ENCODE measurements at regions not wholly inside any gene's neighbourhood (a gene's known extent, or its start where the extent isn't known, plus 50 kb on each side); places are given as distances from the start of the nearest gene placed in this dataset.

DNA sequence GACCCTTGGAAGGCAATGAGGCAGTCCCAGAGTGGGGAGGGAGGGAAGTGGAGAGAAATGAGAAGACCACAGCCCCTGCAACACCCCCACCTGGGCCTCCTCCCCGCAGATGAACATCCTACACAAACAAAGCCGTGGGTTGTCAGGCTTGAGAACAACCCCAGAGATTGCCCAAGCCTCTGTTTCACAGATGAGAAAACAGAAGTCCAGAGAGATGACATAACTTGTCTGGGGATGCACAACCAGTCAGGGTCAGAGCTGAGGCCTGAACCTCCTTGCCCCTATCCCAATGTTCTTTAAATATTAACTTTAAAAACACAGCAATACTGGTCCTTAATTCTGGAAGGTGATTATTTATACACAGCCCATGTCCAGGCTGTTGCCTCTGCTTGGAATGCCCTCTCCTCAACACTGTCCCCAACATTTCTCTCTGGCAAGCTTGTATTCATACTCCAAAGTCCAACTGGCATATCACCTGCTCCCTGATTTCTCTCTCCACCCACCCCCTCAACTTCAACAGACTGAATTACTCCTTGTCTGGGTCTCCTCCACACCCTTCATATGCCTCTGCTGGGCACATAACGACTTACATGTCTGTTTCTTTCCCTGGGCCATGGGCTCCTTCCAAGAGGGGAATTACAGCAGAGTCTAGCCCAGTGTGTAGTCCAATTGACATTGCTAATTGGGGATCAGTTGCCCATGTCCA lies 135.5 kb upstream of the LRFN2 start:
- Histone ChIP-seq H3K4me3 (ENCODE audit: low read length in 2 of 2) (no peak overlapping the region), H3K9me3 (ENCODE audit: control insufficient read depth in 2 of 2, low read length in 2 of 2) (peaks cover 0 to under 1% of the 10 kb centered on the region in 2 donors), H3K9ac (ENCODE audit: low read length in 2 of 2) (no peak overlapping the region), H3K4me1 (ENCODE audit: control insufficient read depth, insufficient read depth, low read length) (peaks cover 14% of the 10 kb centered on the region), H3K27ac (ENCODE audit: low read length) (no peak overlapping the region), H3K27me3 (ENCODE audit: control insufficient read depth in 1 of 2, insufficient read depth in 2 of 2, low read length in 2 of 2) (no peaks in the 10 kb centered on the region), H3K36me3 (ENCODE audit: control insufficient read depth in 2 of 2, insufficient read depth in 2 of 2, low read length in 2 of 2) (no peaks in the 10 kb centered on the region)

DNA sequence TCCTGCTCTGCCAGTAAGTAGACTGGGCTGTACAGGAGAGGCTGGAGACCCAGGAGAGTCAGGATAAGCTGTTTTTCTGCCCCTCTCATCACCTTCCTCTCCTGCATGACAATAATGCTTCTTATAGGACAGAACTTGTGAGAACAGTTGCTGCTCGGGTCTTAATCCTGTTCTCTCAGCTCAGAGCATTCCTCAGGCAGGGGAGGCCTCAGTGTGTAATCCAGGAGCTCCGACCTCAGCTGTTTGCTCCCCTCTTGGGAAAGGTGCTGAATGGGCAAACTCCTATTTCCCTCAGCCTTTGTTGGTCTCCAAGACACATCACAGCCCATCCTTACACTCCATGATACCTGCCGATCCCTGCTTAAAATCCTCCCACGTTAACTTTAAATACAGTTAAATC lies 134.9 kb upstream of the LRFN2 start:
- Histone ChIP-seq H3K4me1 (ENCODE audit: control insufficient read depth, insufficient read depth, low read length) (peaks cover 14% of the 10 kb centered on the region), H3K27me3 (ENCODE audit: control insufficient read depth in 1 of 2, insufficient read depth in 2 of 2, low read length in 2 of 2) (no peaks in the 10 kb centered on the region), H3K9me3 (ENCODE audit: control insufficient read depth in 2 of 2, low read length in 2 of 2) (peaks cover 0 to 3% of the 10 kb centered on the region in 2 donors), H3K27ac (ENCODE audit: low read length) (no peak overlapping the region), H3K4me3 (ENCODE audit: low read length in 2 of 2) (no peak overlapping the region), H3K36me3 (ENCODE audit: control insufficient read depth in 2 of 2, insufficient read depth in 2 of 2, low read length in 2 of 2) (no peaks in the 10 kb centered on the region), H3K9ac (ENCODE audit: low read length in 2 of 2) (no peak overlapping the region)

DNA sequence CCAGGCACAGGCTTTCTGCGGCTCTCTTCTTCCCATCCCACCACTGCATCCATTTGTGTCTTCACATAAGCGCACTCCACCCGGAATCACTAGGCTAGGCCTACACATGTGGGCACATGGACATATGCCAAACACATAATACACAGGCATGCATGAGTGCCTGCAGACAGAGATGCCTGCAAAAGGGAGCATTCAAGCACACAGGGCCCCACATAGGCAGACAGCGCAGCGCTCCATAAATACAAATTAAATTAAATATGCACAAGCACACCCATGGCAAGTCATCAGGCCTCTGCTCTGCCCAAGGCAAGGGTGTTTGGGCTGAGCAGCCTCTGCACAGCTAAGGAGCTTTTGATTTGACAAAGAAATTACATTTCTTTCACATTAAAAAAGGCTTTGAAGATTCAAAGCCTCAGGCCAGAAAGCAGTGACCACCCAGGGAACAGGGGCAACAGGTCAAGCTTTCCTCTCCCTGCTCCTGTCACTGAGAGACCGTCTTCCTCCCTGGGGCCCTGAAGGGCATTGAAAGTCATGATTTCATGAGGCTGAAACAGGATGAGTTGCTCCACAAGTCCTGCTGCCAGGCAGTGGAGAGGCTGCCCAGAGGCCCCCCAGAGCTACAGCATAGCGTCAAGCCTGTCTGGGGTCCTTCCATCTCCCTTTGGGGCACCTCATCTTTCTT lies 134.2 kb upstream of the LRFN2 start:
- Histone ChIP-seq H3K9me3 (ENCODE audit: control insufficient read depth in 2 of 2, low read length in 2 of 2) (peaks cover 0 to 3% of the 10 kb centered on the region in 2 donors), H3K27me3 (ENCODE audit: control insufficient read depth in 1 of 2, insufficient read depth in 2 of 2, low read length in 2 of 2) (no peaks in the 10 kb centered on the region), H3K4me1 (ENCODE audit: control insufficient read depth, insufficient read depth, low read length) (peaks cover 14% of the 10 kb centered on the region), H3K4me3 (ENCODE audit: low read length in 2 of 2) (no peak overlapping the region), H3K27ac (ENCODE audit: low read length) (no peak overlapping the region), H3K36me3 (ENCODE audit: control insufficient read depth in 2 of 2, insufficient read depth in 2 of 2, low read length in 2 of 2) (no peaks in the 10 kb centered on the region), H3K9ac (ENCODE audit: low read length in 2 of 2) (no peak overlapping the region)

DNA sequence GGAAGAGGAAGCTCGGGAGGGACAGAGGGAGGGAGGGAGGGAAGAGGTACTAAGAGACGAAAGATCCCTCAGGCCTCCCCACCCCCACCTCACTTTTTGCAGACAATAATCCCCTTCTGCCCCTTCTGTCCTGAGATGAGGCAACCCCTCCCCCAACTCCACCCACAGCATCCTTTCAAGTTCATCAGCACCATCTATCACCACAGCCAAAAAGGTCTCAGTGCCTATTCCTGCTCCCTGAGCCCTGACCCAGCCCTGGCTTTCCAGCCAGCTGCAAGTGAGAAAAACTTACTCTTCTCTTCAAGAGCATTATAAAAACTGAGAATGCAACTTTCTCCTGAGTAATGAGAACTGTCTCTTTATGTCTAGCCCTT lies 133.2 kb upstream of the LRFN2 start:
- peak overlapping the region; percentile 41 for H3K27ac ChIP-seq (ENCODE audit: low read length)

DNA sequence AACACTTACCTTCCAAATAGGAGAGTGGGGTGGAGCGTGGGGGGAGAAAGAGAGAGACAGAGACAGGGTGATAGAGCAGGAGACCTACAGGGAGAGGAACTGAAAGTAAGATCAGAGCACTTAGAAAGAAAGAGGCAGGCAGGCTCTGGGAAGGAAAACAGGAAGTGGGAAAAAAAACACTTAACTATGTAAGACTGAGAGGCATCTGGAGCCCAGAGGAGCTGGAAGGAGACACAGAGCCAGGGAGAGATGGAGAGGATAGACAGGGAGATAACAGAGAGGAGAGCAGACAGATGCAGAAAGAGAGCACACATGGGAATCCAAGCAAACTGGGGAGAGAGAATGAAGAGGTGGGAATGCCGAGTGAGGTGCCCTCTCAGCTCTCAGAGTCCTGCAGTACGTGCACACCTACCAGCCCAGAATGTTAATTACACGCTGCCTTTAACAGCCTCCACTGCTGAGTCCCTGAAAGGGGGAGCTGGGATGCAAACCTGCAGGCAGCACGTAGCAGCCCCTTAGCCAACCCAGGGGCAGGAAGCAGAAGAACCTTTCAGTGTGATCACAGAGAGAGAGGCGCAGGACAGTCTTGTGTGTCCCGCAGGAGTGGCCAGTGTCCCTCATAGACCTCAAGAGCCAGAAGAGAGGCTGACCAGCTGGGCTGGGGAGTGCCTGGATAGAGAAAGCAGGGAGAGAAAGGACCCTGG lies 132.7 kb upstream of the LRFN2 start:
- H3K9ac ChIP-seq (ENCODE audit: low read length in 2 of 2) = peak overlapping the region in 1 of 2 donors; percentile 47
- peaks cover 0 to 3% of the 10 kb centered on the region in 2 donors for H3K9me3 ChIP-seq (ENCODE audit: control insufficient read depth in 2 of 2, low read length in 2 of 2)
- no peaks in the 10 kb centered on the region for H3K36me3 ChIP-seq (ENCODE audit: control insufficient read depth in 2 of 2, insufficient read depth in 2 of 2, low read length in 2 of 2)
- H3K27me3 ChIP-seq (ENCODE audit: control insufficient read depth in 1 of 2, insufficient read depth in 2 of 2, low read length in 2 of 2) = no peaks in the 10 kb centered on the region
- peak overlapping the region in 1 of 2 donors; percentile 49 for H3K4me3 ChIP-seq (ENCODE audit: low read length in 2 of 2)
- peak overlapping the region; percentile 41 for H3K27ac ChIP-seq (ENCODE audit: low read length)
- peaks cover 14% of the 10 kb centered on the region for H3K4me1 ChIP-seq (ENCODE audit: control insufficient read depth, insufficient read depth, low read length)

More for the DNA sequence above, 133.2 kb upstream of the LRFN2 start:
- Histone ChIP-seq H3K36me3 (ENCODE audit: control insufficient read depth in 2 of 2, insufficient read depth in 2 of 2, low read length in 2 of 2) (no peaks in the 10 kb centered on the region), H3K27me3 (ENCODE audit: control insufficient read depth in 1 of 2, insufficient read depth in 2 of 2, low read length in 2 of 2) (no peaks in the 10 kb centered on the region), H3K4me3 (ENCODE audit: low read length in 2 of 2) (peak overlapping the region in 1 of 2 donors; percentile 49), H3K4me1 (ENCODE audit: control insufficient read depth, insufficient read depth, low read length) (peaks cover 14% of the 10 kb centered on the region), H3K9me3 (ENCODE audit: control insufficient read depth in 2 of 2, low read length in 2 of 2) (peaks cover 0 to 3% of the 10 kb centered on the region in 2 donors), H3K9ac (ENCODE audit: low read length in 2 of 2) (no peak overlapping the region)

DNA sequence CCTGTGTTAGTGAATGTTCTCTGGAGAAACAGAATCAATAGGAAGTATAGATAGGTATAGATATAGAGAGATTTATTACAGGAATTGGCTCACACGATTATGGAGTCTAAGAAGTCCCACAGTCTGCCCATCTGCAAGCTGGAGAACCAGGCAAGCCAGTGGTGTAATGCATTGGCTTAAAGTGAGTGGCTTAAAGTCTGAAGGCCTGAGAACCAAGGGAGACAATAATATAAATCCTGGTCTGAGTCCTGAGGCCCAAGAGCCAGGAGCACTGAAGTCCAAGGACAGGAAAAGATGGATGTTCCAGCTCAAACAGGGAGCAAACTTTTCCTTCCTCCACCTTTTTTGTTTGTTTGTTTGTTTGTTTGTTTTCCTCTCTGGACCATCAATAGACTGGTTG lies 131.2 kb upstream of the LRFN2 start:
- no peak overlapping the region for H3K9ac ChIP-seq (ENCODE audit: low read length in 2 of 2)
- no peaks in the 10 kb centered on the region for H3K36me3 ChIP-seq (ENCODE audit: control insufficient read depth in 2 of 2, insufficient read depth in 2 of 2, low read length in 2 of 2)
- H3K27me3 ChIP-seq (ENCODE audit: control insufficient read depth in 1 of 2, insufficient read depth in 2 of 2, low read length in 2 of 2) = no peaks in the 10 kb centered on the region
- H3K4me3 ChIP-seq (ENCODE audit: low read length in 2 of 2) = no peak overlapping the region
- no peak overlapping the region for H3K27ac ChIP-seq (ENCODE audit: low read length)
- H3K9me3 ChIP-seq (ENCODE audit: control insufficient read depth in 2 of 2, low read length in 2 of 2) = peaks cover 0 to 3% of the 10 kb centered on the region in 2 donors
- H3K4me1 ChIP-seq (ENCODE audit: control insufficient read depth, insufficient read depth, low read length) = peaks cover 14% of the 10 kb centered on the region

DNA sequence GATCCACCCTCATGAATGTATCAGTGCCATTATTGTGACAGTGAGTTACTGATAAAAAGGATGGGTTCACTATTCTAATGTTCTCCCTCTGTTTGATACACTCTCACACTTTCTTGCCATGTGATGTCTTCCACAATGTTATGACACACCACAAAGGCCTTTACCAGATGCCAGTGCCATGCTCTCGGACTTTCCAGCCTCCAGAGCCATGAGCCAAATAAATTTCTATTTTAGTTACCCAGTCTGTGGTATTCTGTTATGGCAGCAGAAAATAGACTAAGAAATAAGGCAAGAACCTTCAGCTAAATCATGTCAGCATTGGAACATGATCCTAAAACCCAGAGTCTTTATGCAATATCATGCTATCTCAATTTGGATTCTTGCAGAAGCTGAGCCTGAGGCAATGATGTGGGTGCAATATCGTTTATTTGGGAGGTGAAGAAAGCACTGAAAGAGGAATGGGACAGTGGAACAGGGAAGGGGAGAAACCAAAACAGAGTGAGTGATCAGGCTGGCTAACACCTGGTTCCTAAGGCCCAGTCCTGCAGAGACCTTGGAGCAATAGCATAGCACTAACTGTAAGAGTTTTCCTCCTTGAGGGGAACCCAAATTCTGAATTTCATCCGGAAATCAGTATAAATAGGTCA lies 130.4 kb upstream of the LRFN2 start:
- no peak overlapping the region for H3K27ac ChIP-seq (ENCODE audit: low read length)
- H3K4me1 ChIP-seq (ENCODE audit: control insufficient read depth, insufficient read depth, low read length) = peaks cover 14% of the 10 kb centered on the region
- no peak overlapping the region for H3K9ac ChIP-seq (ENCODE audit: low read length in 2 of 2)

DNA sequence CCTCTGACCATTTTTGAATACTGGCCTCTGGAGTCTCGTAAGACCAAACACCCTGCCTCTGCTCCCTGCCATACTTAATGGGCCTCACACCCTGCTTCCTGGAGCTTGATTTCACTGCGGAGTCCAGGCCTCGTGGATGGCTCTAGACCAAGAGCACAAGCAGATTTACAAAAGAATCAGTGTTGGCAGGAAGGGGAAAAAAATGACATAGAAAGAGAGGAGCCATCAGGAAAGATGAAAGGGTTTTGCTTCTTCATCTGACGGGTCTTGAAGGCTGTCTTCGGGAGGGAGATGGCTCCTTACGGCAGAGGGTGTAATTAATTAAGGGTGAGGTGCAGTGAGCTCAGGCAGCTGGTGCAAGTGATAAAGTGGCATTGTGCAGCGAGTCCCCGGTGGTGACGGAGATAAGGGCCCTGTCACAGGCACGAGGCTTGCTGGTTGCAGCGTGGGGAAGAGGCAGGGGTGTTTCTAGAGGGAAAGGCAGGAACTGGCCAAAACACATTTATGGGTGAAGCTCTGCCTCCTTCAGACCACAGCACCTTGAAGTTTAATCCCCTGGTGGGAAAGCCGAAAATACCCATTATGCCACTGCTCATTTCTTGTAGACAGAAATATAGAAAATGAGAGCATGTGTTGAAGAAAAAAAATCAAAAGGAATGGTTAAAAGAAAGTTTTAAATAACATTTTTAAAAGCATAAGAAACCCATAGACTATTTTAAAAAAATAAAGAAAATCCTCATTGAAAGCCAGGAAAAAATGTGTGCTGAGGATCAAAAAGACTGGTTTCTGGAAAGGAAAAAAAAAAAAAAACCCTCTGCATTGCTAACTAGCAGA lies 128.6 kb upstream of the LRFN2 start:
- H3K27ac ChIP-seq (ENCODE audit: low read length) = no peak overlapping the region
- H3K9me3 ChIP-seq (ENCODE audit: control insufficient read depth in 2 of 2, low read length in 2 of 2) = peaks cover 0 to 3% of the 10 kb centered on the region in 2 donors
- peaks cover 12% of the 10 kb centered on the region for H3K4me1 ChIP-seq (ENCODE audit: control insufficient read depth, insufficient read depth, low read length)
- H3K36me3 ChIP-seq (ENCODE audit: control insufficient read depth in 2 of 2, insufficient read depth in 2 of 2, low read length in 2 of 2) = no peaks in the 10 kb centered on the region
- no peaks in the 10 kb centered on the region for H3K27me3 ChIP-seq (ENCODE audit: control insufficient read depth in 1 of 2, insufficient read depth in 2 of 2, low read length in 2 of 2)
- no peak overlapping the region for H3K9ac ChIP-seq (ENCODE audit: low read length in 2 of 2)
- H3K4me3 ChIP-seq (ENCODE audit: low read length in 2 of 2) = no peak overlapping the region

More for the DNA sequence above, 130.4 kb upstream of the LRFN2 start:
- Histone ChIP-seq H3K27me3 (ENCODE audit: control insufficient read depth in 1 of 2, insufficient read depth in 2 of 2, low read length in 2 of 2) (no peaks in the 10 kb centered on the region), H3K9me3 (ENCODE audit: control insufficient read depth in 2 of 2, low read length in 2 of 2) (peaks cover 0 to 3% of the 10 kb centered on the region in 2 donors), H3K4me3 (ENCODE audit: low read length in 2 of 2) (no peak overlapping the region), H3K36me3 (ENCODE audit: control insufficient read depth in 2 of 2, insufficient read depth in 2 of 2, low read length in 2 of 2) (no peaks in the 10 kb centered on the region)

DNA sequence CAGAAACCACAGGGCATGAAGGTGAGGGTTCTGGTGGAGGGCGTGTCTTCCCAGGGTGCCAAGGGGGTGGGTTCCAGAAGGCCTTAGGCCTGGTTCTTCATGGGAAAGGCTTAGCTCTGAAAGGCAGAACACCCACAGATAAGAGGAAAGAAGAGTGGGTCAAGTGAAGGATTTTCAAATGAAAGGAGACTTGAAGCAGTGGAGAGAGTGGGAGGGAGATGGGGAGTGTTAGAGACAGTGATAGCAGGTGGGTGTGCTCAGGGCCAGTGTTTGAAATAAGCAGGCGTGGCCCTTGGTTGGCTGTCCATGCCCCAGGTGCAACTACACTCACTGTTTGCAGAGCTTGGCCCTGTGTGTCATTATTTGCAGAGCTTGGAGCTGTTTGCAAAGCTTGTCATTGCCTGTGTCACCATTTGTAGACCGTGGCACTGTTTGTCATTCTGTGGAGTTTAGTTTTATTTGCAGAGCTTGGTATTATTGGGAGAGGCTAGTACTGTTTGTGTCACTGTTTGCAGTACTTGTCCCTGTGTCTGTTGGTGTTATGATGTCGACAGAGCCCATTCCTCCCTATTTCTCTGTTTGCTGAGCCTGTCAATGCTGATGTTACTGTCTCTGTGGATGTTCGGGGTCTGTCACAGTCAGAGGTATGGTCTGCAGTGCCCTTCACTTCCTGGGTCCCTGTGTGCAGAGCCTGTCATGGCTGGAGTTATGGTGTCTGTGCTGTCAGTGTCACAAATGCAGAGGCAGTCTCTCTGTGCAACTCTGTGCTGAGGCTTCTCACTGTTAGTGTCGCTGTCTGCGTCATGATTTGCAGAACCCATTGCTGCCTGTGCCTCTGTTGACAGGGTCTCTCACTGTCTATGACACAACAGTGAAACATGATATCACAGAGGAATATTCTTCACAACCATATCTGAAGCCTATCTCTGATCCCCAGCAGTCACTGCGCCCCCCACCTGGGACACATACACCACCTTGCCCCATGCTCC lies 127.7 kb upstream of the LRFN2 start:
- no peak overlapping the region for H3K9ac ChIP-seq (ENCODE audit: low read length in 2 of 2)
- no peak overlapping the region for H3K27ac ChIP-seq (ENCODE audit: low read length)
- H3K9me3 ChIP-seq (ENCODE audit: control insufficient read depth in 2 of 2, low read length in 2 of 2) = peaks cover 0 to 3% of the 10 kb centered on the region in 2 donors
- H3K4me3 ChIP-seq (ENCODE audit: low read length in 2 of 2) = no peak overlapping the region
- H3K36me3 ChIP-seq (ENCODE audit: control insufficient read depth in 2 of 2, insufficient read depth in 2 of 2, low read length in 2 of 2) = no peaks in the 10 kb centered on the region
- H3K27me3 ChIP-seq (ENCODE audit: control insufficient read depth in 1 of 2, insufficient read depth in 2 of 2, low read length in 2 of 2) = no peaks in the 10 kb centered on the region
- peaks cover 9% of the 10 kb centered on the region for H3K4me1 ChIP-seq (ENCODE audit: control insufficient read depth, insufficient read depth, low read length)

Measured in stomach smooth muscle (tissue), 2 donors.